Neural cell (in vitro differentiated cells): ENCODE measurements at regions not wholly inside any gene's neighbourhood (a gene's known extent, or its start where the extent isn't known, plus 50 kb on each side); places are given as distances from the start of the nearest gene placed in this dataset.

ENCODE experiments used
- H2AFZ ChIP-seq: fragments of 200-600, 300-800 bp; sonication (generic), shearing (Covaris generic); 2 replicates; pipeline ENCODE4 v1.6.0; 2014; ENCODE audit warnings: low read depth, mild to moderate bottlenecking, antibody characterized with exemption, low read length, moderate library complexity
- H3F3A ChIP-seq: fragments of 200-600 bp; shearing (Covaris generic); 2 replicates; pipeline ENCODE4 v1.6.1; 2016; ENCODE audit warnings: mild to moderate bottlenecking, moderate library complexity, mixed read lengths, antibody characterized with exemption, low read length; ENCODE audit not compliant: insufficient read depth, poor library complexity, severe bottlenecking
- H3K27ac ChIP-seq: fragments of 200-600, 300-800 bp; sonication (generic), shearing (Covaris generic); 2 replicates; pipeline ENCODE4 v1.5.1; 2014; ENCODE audit warnings: mild to moderate bottlenecking, low read length, moderate library complexity
- H3K27me3 ChIP-seq: fragments of 300-800, 200-600 bp; sonication (generic), shearing (Covaris generic); 2 replicates; pipeline ENCODE4 v1.6.0; 2014; ENCODE audit warnings: mild to moderate bottlenecking, low read depth, low read length, moderate library complexity; ENCODE audit not compliant: insufficient read depth
- H3K36me3 ChIP-seq: fragments of 300-800, 200-600 bp; sonication (generic), shearing (Covaris generic); 2 replicates; pipeline ENCODE4 v1.5.1; 2014; ENCODE audit warnings: mild to moderate bottlenecking, antibody characterized with exemption, low read length, moderate library complexity; ENCODE audit not compliant: insufficient read depth
- H3K4me2 ChIP-seq: fragments of 300-800, 200-600 bp; sonication (generic), shearing (Covaris generic); 2 replicates; pipeline ENCODE4 v1.6.0; 2014; ENCODE audit warnings: mild to moderate bottlenecking, low read length
- H3K4me3 ChIP-seq: fragments of 300-800, 200-600 bp; sonication (generic), shearing (Covaris generic); 2 replicates; pipeline ENCODE4 v1.5.1; 2014; ENCODE audit warnings: mild to moderate bottlenecking, low read length, moderate library complexity
- H3K79me2 ChIP-seq: fragments of 200-600 bp; shearing (Covaris generic); replicated peaks from 2 replicates; pipeline ENCODE4 v1.6.0; 2014; ENCODE audit warnings: mild to moderate bottlenecking, low read length, moderate library complexity; ENCODE audit not compliant: insufficient read depth
- H3K9ac ChIP-seq: fragments of 300-800, 200-600 bp; sonication (generic), shearing (Covaris generic); 2 replicates; pipeline ENCODE4 v1.6.1; 2016; ENCODE audit warnings: mild to moderate bottlenecking, low read length, mixed read lengths
- H3K9me2 ChIP-seq: fragments of 200-600 bp; shearing (Covaris generic); 2 replicates; pipeline ENCODE4 v1.6.1; 2016; ENCODE audit warnings: mild to moderate bottlenecking, low read length, mixed read lengths; ENCODE audit not compliant: insufficient read depth
- H3K9me3 ChIP-seq: fragments of 200-600, 300-800 bp; sonication (generic), shearing (Covaris generic); 2 replicates; pipeline ENCODE4 v1.6.1; 2016; ENCODE audit warnings: mild to moderate bottlenecking, mixed run types, low read length, moderate library complexity, mixed read lengths
- H4K20me1 ChIP-seq: fragments of 200-600 bp; shearing (Covaris generic); 2 replicates; pipeline ENCODE4 v1.6.1; 2016; ENCODE audit warnings: mild to moderate bottlenecking, mixed run types; ENCODE audit not compliant: insufficient read depth
- EP300 ChIP-seq: fragments of 450-650 bp; conservative IDR thresholded peaks from 2 replicates; pipeline ENCODE4 v1.6.1; 2014; ENCODE audit warnings: antibody characterized with exemption, mild to moderate bottlenecking, moderate library complexity; ENCODE audit not compliant: poor library complexity, severe bottlenecking
- EZH2 ChIP-seq: fragments of 200-600, 300-800 bp; shearing (Covaris generic), sonication (generic); IDR thresholded peaks from 2 replicates; pipeline ENCODE4 v1.6.1; 2014; ENCODE audit warnings: antibody characterized with exemption, low read length, borderline replicate concordance, mild to moderate bottlenecking; ENCODE audit not compliant: insufficient read depth, poor library complexity, severe bottlenecking
- MXI1 ChIP-seq: fragments of 450-650 bp; conservative IDR thresholded peaks from 2 replicates; pipeline ENCODE4 v1.6.1; 2014; ENCODE audit warnings: antibody characterized with exemption, mild to moderate bottlenecking; ENCODE audit not compliant: poor library complexity, severe bottlenecking
- POLR2AphosphoS5 ChIP-seq: IDR thresholded peaks from 2 replicates; pipeline ENCODE4 v1.6.1; 2012
- RAD21 ChIP-seq: fragments of 450-650 bp; conservative IDR thresholded peaks from 2 replicates; pipeline ENCODE4 v1.6.1; 2014; ENCODE audit warnings: antibody characterized with exemption, mild to moderate bottlenecking, moderate library complexity
- REST ChIP-seq: IDR thresholded peaks from 2 replicates; pipeline ENCODE4 v1.6.1; 2012; ENCODE audit warnings: borderline replicate concordance
- SMC3 ChIP-seq: fragments of 450-650 bp; conservative IDR thresholded peaks from 2 replicates; pipeline ENCODE4 v1.6.1; 2014; ENCODE audit warnings: antibody characterized with exemption, mild to moderate bottlenecking, moderate library complexity; ENCODE audit not compliant: poor library complexity
- TAF1 ChIP-seq: IDR thresholded peaks from 2 replicates; pipeline ENCODE4 v1.6.1; 2012; ENCODE audit warnings: low read depth
- TF ChIP-seq, protein P1 (sequence below): fragments of 450-650 bp; IDR thresholded peaks from 2 replicates; pipeline ENCODE4 v1.5.1; 2014; ENCODE audit warnings: antibody characterized with exemption, mild to moderate bottlenecking, moderate library complexity; ENCODE audit not compliant: poor library complexity, severe bottlenecking

GRCh38 chr3:191894406-191894805 is 433.4 kb downstream of the PYDC2 start:
- no peak overlapping the region for H3K4me3 ChIP-seq
- no peak overlapping the region for H3K27ac ChIP-seq
- no peaks in the 10 kb centered on the region for H3K27me3 ChIP-seq

DNA sequence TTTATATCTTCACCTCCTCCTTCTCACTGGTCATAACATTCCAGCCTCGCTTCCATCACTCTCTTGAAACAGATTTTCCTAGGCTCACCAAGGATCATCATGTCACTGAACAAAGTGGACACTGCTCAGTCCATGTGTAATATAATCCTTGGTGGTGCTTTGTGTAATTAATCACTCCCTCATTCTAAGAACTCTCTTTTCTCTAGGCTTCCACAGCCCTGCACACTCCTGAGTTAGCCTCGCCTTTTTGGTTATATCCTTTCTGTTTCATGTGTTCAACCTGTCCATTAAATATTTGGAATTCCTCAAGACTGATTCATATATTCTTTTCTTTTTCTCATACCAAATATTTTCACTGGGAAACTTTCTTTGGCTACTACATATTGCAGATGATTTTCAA is 440.8 kb downstream of the PYDC2 start:
- no peaks in the 10 kb centered on the region for H3K9me2 ChIP-seq
- H3F3A ChIP-seq, result no peaks in the 10 kb centered on the region
- no peak overlapping the region for H3K4me3 ChIP-seq
- H3K27me3 ChIP-seq, result no peaks in the 10 kb centered on the region
- H3K79me2 ChIP-seq, result no peaks in the 10 kb centered on the region
- no peaks in the 10 kb centered on the region for H3K36me3 ChIP-seq
- no peak overlapping the region for H3K27ac ChIP-seq
- no peak for TF ChIP-seq POLR2AphosphoS5
- no peak for TF ChIP-seq EP300
- no peak for TF ChIP-seq MXI1
- TF ChIP-seq SMC3, result no peak
- TF ChIP-seq, protein P1, sequence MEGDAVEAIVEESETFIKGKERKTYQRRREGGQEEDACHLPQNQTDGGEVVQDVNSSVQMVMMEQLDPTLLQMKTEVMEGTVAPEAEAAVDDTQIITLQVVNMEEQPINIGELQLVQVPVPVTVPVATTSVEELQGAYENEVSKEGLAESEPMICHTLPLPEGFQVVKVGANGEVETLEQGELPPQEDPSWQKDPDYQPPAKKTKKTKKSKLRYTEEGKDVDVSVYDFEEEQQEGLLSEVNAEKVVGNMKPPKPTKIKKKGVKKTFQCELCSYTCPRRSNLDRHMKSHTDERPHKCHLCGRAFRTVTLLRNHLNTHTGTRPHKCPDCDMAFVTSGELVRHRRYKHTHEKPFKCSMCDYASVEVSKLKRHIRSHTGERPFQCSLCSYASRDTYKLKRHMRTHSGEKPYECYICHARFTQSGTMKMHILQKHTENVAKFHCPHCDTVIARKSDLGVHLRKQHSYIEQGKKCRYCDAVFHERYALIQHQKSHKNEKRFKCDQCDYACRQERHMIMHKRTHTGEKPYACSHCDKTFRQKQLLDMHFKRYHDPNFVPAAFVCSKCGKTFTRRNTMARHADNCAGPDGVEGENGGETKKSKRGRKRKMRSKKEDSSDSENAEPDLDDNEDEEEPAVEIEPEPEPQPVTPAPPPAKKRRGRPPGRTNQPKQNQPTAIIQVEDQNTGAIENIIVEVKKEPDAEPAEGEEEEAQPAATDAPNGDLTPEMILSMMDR, result no peak
- no peak for TF ChIP-seq REST
- no peak for TF ChIP-seq RAD21
- no peak for TF ChIP-seq TAF1
- TF ChIP-seq EZH2, result no peak
- no peak overlapping the region for H2AFZ ChIP-seq
- no peak overlapping the region for H3K9ac ChIP-seq
- no peak overlapping the region for H3K4me2 ChIP-seq
- H3K9me3 ChIP-seq, result no peaks in the 10 kb centered on the region
- H4K20me1 ChIP-seq, result no peaks in the 10 kb centered on the region

More at GRCh38 chr3:191894406-191894805, 433.4 kb downstream of the PYDC2 start:
- H3K79me2 ChIP-seq, result no peaks in the 10 kb centered on the region
- no peaks in the 10 kb centered on the region for H3F3A ChIP-seq
- H3K36me3 ChIP-seq, result no peaks in the 10 kb centered on the region
- H2AFZ ChIP-seq, result no peak overlapping the region
- TF ChIP-seq POLR2AphosphoS5 (no peak), RAD21 (no peak), EP300 (no peak), REST (no peak), MXI1 (no peak), SMC3 (no peak), EZH2 (no peak), TAF1 (no peak)
- TF ChIP-seq, protein P1, result no peak
- H3K9ac ChIP-seq, result no peak overlapping the region
- no peaks in the 10 kb centered on the region for H3K9me2 ChIP-seq
- no peaks in the 10 kb centered on the region for H4K20me1 ChIP-seq
- no peak overlapping the region for H3K4me2 ChIP-seq
- H3K9me3 ChIP-seq, result no peaks in the 10 kb centered on the region
